ENCODE measurements at regions not wholly inside any gene's neighbourhood (a gene's known extent, or its start where the extent isn't known, plus 50 kb on each side); places are given as distances from the start of the nearest gene placed in this dataset.

DNA sequence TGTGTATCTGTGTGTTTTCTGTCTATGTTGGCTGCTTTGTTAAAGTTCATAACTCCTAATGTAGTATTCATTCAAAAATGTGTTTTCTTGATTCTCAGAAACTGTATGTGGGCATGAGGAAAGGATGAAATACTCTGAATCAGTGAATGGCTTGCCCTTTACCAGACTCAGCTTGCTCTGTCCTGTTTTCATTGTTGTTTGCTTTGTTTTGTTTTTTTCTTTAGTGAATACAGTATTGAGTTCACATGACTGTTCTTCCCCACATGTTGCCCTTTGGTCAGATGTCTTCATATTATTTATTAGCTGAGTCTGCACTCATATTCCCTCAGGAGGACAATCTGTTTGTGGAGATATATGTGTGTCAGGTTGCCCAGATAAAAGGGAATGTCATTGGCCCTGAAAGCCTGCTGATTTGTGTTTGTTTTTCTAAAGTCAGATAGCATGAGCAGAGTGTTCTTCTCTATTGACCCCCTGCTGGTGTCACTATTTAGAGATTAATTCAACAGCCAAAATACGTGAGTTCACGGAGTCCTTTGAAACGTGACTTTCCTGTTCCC is 1184.4 kb downstream of the RPA4 start:
- TF ChIP-seq, protein P1, sequence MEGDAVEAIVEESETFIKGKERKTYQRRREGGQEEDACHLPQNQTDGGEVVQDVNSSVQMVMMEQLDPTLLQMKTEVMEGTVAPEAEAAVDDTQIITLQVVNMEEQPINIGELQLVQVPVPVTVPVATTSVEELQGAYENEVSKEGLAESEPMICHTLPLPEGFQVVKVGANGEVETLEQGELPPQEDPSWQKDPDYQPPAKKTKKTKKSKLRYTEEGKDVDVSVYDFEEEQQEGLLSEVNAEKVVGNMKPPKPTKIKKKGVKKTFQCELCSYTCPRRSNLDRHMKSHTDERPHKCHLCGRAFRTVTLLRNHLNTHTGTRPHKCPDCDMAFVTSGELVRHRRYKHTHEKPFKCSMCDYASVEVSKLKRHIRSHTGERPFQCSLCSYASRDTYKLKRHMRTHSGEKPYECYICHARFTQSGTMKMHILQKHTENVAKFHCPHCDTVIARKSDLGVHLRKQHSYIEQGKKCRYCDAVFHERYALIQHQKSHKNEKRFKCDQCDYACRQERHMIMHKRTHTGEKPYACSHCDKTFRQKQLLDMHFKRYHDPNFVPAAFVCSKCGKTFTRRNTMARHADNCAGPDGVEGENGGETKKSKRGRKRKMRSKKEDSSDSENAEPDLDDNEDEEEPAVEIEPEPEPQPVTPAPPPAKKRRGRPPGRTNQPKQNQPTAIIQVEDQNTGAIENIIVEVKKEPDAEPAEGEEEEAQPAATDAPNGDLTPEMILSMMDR (conservative IDR thresholded peaks at IDR 0.05; ENCODE audit: low read length): no peak
- TF ChIP-seq EZH2phosphoT487 (IDR thresholded peaks at IDR 0.05; ENCODE audit: borderline replicate concordance, low read depth, low read length): no peak
